ENCODE measurements at regions not wholly inside any gene's neighbourhood (a gene's known extent, or its start where the extent isn't known, plus 50 kb on each side); places are given as distances from the start of the nearest gene placed in this dataset.

GRCh38 chr7:35498416-35498815 is 196.5 kb downstream of the HERPUD2 start:
- Histone ChIP-seq H3K9me3 (ENCODE audit: low read length) (no peaks in the 10 kb centered on the region), H3K9me2 (ENCODE audit: insufficient read depth, low read length) (no peaks in the 10 kb centered on the region), H4K20me1 (ENCODE audit: insufficient read depth) (no peaks in the 10 kb centered on the region), H3K27ac (ENCODE audit: low read length) (no peak overlapping the region), H3K9ac (ENCODE audit: low read length) (no peak overlapping the region), H3K27me3 (ENCODE audit: insufficient read depth, low read depth, low read length) (no peaks in the 10 kb centered on the region), H2AFZ (ENCODE audit: low read depth, low read length) (no peak overlapping the region), H3K36me3 (ENCODE audit: insufficient read depth, low read length) (no peaks in the 10 kb centered on the region), H3F3A (ENCODE audit: insufficient read depth, low read length, poor library complexity, severe bottlenecking) (no peaks in the 10 kb centered on the region), H3K4me3 (ENCODE audit: low read length) (no peak overlapping the region), H3K79me2 (replicated peaks; ENCODE audit: insufficient read depth, low read length) (no peaks in the 10 kb centered on the region), H3K4me2 (ENCODE audit: low read length) (no peak overlapping the region)
- TF ChIP-seq EP300 (conservative IDR thresholded peaks at IDR 0.05; ENCODE audit: poor library complexity, severe bottlenecking) (no peak), RAD21 (conservative IDR thresholded peaks at IDR 0.05) (no peak), EZH2 (IDR thresholded peaks at IDR 0.05; ENCODE audit: borderline replicate concordance, insufficient read depth, low read length, poor library complexity, severe bottlenecking) (no peak), POLR2AphosphoS5 (IDR thresholded peaks at IDR 0.05) (no peak), MXI1 (conservative IDR thresholded peaks at IDR 0.05; ENCODE audit: poor library complexity, severe bottlenecking) (no peak), REST (IDR thresholded peaks at IDR 0.05; ENCODE audit: borderline replicate concordance) (no peak), TAF1 (IDR thresholded peaks at IDR 0.05; ENCODE audit: low read depth) (no peak), CTCF (IDR thresholded peaks at IDR 0.05; ENCODE audit: poor library complexity, severe bottlenecking) (no peak), SMC3 (conservative IDR thresholded peaks at IDR 0.05; ENCODE audit: poor library complexity) (no peak)

GRCh38 chr7:35495844-35496243 is 199.1 kb downstream of the HERPUD2 start:
- Histone ChIP-seq H3K9me2 (ENCODE audit: insufficient read depth, low read length) (no peaks in the 10 kb centered on the region), H3K9ac (ENCODE audit: low read length) (no peak overlapping the region), H3K4me2 (ENCODE audit: low read length) (no peak overlapping the region), H3F3A (ENCODE audit: insufficient read depth, low read length, poor library complexity, severe bottlenecking) (no peaks in the 10 kb centered on the region), H2AFZ (ENCODE audit: low read depth, low read length) (no peak overlapping the region), H3K36me3 (ENCODE audit: insufficient read depth, low read length) (no peaks in the 10 kb centered on the region), H3K27me3 (ENCODE audit: insufficient read depth, low read depth, low read length) (no peaks in the 10 kb centered on the region), H3K4me3 (ENCODE audit: low read length) (no peak overlapping the region), H3K27ac (ENCODE audit: low read length) (no peak overlapping the region), H4K20me1 (ENCODE audit: insufficient read depth) (no peaks in the 10 kb centered on the region), H3K9me3 (ENCODE audit: low read length) (no peaks in the 10 kb centered on the region), H3K79me2 (replicated peaks; ENCODE audit: insufficient read depth, low read length) (no peaks in the 10 kb centered on the region)
- TF ChIP-seq TAF1 (IDR thresholded peaks at IDR 0.05; ENCODE audit: low read depth): no peak
- TF ChIP-seq MXI1 (conservative IDR thresholded peaks at IDR 0.05; ENCODE audit: poor library complexity, severe bottlenecking): no peak
- no peak for TF ChIP-seq SMC3 (conservative IDR thresholded peaks at IDR 0.05; ENCODE audit: poor library complexity)
- no peak for TF ChIP-seq REST (IDR thresholded peaks at IDR 0.05; ENCODE audit: borderline replicate concordance)
- TF ChIP-seq RAD21 (conservative IDR thresholded peaks at IDR 0.05): no peak
- no peak for TF ChIP-seq EZH2 (IDR thresholded peaks at IDR 0.05; ENCODE audit: borderline replicate concordance, insufficient read depth, low read length, poor library complexity, severe bottlenecking)
- no peak for TF ChIP-seq EP300 (conservative IDR thresholded peaks at IDR 0.05; ENCODE audit: poor library complexity, severe bottlenecking)
- no peak for TF ChIP-seq CTCF (IDR thresholded peaks at IDR 0.05; ENCODE audit: poor library complexity, severe bottlenecking)
- no peak for TF ChIP-seq POLR2AphosphoS5 (IDR thresholded peaks at IDR 0.05)
